ENCODE measurements at regions not wholly inside any gene's neighbourhood (a gene's known extent, or its start where the extent isn't known, plus 50 kb on each side); places are given as distances from the start of the nearest gene placed in this dataset.

DNA sequence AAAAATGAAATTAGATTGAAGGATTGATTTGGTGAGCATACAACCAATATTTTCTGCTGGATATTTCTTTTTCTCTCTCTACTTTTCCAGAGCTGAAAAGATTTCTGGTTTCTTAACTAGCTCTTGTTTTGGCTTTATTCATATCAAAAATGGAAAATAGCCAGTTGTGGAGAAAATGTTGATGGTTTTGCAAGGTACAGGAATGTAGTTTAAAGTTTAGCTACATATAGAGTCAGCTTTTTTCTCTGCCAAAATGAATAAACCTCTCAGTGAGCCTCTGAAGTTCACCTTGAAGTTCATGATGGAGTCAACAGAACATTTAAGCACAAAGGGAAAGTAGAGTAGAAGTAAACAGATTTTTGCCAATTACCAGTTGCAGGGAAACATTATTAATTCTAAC lies 720.5 kb upstream of the ALCAM start:
- Histone ChIP-seq H3K27ac (ENCODE audit: low read length) (no peak overlapping the region), H3K4me3 (ENCODE audit: low read length in 2 of 2) (no peak overlapping the region), H3K36me3 (ENCODE audit: control insufficient read depth in 2 of 2, insufficient read depth in 2 of 2, low read length in 2 of 2) (no peaks in the 10 kb centered on the region), H3K9me3 (ENCODE audit: control insufficient read depth in 2 of 2, low read length in 2 of 2) (no peaks in the 10 kb centered on the region), H3K27me3 (ENCODE audit: control insufficient read depth in 1 of 2, insufficient read depth in 2 of 2, low read length in 2 of 2) (no peaks in the 10 kb centered on the region), H3K4me1 (ENCODE audit: control insufficient read depth, insufficient read depth, low read length) (no peaks in the 10 kb centered on the region), H3K9ac (ENCODE audit: low read length in 2 of 2) (no peak overlapping the region)

DNA sequence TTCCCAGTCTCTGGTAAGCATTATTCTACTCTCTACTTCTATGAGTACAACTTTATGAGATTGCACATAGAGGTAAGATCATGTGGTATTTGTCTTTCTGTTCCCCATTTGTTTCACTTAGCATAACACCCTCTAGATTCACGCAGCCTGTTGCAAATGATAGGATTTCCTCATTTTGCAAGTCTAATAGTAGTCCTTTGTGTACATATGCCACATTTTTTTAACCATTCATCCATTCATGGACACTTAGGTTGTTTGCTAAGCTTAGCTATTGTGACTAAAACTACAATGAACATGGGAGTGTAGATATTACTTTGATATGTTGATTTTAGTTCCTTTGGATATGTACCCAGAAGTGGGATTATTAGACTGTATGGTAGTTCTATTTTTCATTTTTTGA lies 717.9 kb upstream of the ALCAM start:
- Histone ChIP-seq H3K36me3 (ENCODE audit: control insufficient read depth in 2 of 2, insufficient read depth in 2 of 2, low read length in 2 of 2) (no peaks in the 10 kb centered on the region), H3K27me3 (ENCODE audit: control insufficient read depth in 1 of 2, insufficient read depth in 2 of 2, low read length in 2 of 2) (no peaks in the 10 kb centered on the region), H3K9ac (ENCODE audit: low read length in 2 of 2) (no peak overlapping the region), H3K4me1 (ENCODE audit: control insufficient read depth, insufficient read depth, low read length) (no peaks in the 10 kb centered on the region), H3K9me3 (ENCODE audit: control insufficient read depth in 2 of 2, low read length in 2 of 2) (no peaks in the 10 kb centered on the region), H3K4me3 (ENCODE audit: low read length in 2 of 2) (no peak overlapping the region), H3K27ac (ENCODE audit: low read length) (no peak overlapping the region)

DNA sequence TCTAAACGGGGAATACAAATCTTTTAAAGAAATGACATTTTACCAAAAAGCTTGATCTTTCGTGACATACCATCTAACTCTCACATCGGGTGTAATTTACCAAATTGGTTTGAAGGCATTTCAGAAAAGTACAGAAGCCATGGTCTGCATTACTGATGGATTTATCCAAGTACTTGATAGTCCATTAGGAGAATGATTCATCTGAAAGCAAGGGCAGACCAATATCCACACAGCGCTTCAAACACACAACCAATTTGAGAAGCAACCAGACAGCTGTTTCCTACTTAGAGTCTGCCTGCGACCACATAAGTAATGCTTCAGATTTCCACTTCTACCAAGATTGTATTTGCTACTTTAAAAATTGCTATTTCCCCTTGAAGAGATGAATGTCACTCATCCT lies 697.6 kb upstream of the ALCAM start:
- H3K9me3 ChIP-seq (ENCODE audit: control insufficient read depth in 2 of 2, low read length in 2 of 2): no peaks in the 10 kb centered on the region
- H3K4me1 ChIP-seq (ENCODE audit: control insufficient read depth, insufficient read depth, low read length): no peaks in the 10 kb centered on the region
- H3K27ac ChIP-seq (ENCODE audit: low read length): no peak overlapping the region
- no peak overlapping the region for H3K4me3 ChIP-seq (ENCODE audit: low read length in 2 of 2)
- no peaks in the 10 kb centered on the region for H3K36me3 ChIP-seq (ENCODE audit: control insufficient read depth in 2 of 2, insufficient read depth in 2 of 2, low read length in 2 of 2)
- no peaks in the 10 kb centered on the region for H3K27me3 ChIP-seq (ENCODE audit: control insufficient read depth in 1 of 2, insufficient read depth in 2 of 2, low read length in 2 of 2)
- no peak overlapping the region for H3K9ac ChIP-seq (ENCODE audit: low read length in 2 of 2)

DNA sequence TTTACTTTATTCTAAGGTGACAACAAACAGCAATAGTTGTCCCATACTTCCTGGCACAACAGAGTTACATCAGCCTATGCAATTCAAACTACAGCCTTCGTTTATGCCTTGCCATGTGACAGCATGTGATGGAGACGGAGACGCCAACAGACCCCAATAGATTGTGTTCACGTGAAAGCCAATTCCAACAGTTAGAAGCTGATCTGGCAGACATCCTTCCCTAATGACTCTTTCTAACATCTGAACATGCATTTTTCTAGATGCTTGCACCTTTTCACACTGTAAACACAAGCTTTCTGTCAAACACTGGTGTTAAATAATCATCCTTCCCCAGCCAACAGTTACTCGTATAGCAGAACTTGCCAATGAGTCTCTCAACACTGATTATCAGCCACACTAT lies 694.4 kb upstream of the ALCAM start:
- Histone ChIP-seq H3K9me3 (ENCODE audit: control insufficient read depth in 2 of 2, low read length in 2 of 2) (no peaks in the 10 kb centered on the region), H3K9ac (ENCODE audit: low read length in 2 of 2) (no peak overlapping the region)

DNA sequence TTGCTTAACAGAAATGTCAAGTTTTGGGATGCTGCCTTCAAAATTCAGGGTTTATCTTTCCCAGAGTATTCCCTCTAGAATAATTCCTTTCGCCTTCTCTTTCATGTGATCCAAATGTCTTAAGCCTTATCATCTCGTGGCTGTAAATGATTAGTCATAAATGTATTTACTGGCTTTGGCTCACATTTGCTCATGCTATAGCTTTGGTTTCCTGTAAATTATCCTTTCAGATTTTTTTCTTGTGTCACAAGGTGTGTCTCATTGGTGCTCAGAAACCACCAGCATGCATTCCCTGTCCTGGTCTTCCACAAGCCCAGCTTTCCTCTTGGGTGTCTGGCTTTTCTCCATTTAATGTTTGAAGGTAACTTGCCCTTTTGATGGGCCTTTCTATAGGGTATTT lies 692.7 kb upstream of the ALCAM start:
- no peak overlapping the region for H3K4me3 ChIP-seq (ENCODE audit: low read length in 2 of 2)
- H3K4me1 ChIP-seq (ENCODE audit: control insufficient read depth, insufficient read depth, low read length): no peaks in the 10 kb centered on the region
- H3K9ac ChIP-seq (ENCODE audit: low read length in 2 of 2): no peak overlapping the region
- H3K36me3 ChIP-seq (ENCODE audit: control insufficient read depth in 2 of 2, insufficient read depth in 2 of 2, low read length in 2 of 2): no peaks in the 10 kb centered on the region
- no peaks in the 10 kb centered on the region for H3K27me3 ChIP-seq (ENCODE audit: control insufficient read depth in 1 of 2, insufficient read depth in 2 of 2, low read length in 2 of 2)
- no peak overlapping the region for H3K27ac ChIP-seq (ENCODE audit: low read length)
- no peaks in the 10 kb centered on the region for H3K9me3 ChIP-seq (ENCODE audit: control insufficient read depth in 2 of 2, low read length in 2 of 2)

More for the DNA sequence above, 694.4 kb upstream of the ALCAM start:
- no peaks in the 10 kb centered on the region for H3K36me3 ChIP-seq (ENCODE audit: control insufficient read depth in 2 of 2, insufficient read depth in 2 of 2, low read length in 2 of 2)
- H3K27me3 ChIP-seq (ENCODE audit: control insufficient read depth in 1 of 2, insufficient read depth in 2 of 2, low read length in 2 of 2): no peaks in the 10 kb centered on the region
- no peak overlapping the region for H3K4me3 ChIP-seq (ENCODE audit: low read length in 2 of 2)
- no peak overlapping the region for H3K27ac ChIP-seq (ENCODE audit: low read length)
- H3K4me1 ChIP-seq (ENCODE audit: control insufficient read depth, insufficient read depth, low read length): no peaks in the 10 kb centered on the region

DNA sequence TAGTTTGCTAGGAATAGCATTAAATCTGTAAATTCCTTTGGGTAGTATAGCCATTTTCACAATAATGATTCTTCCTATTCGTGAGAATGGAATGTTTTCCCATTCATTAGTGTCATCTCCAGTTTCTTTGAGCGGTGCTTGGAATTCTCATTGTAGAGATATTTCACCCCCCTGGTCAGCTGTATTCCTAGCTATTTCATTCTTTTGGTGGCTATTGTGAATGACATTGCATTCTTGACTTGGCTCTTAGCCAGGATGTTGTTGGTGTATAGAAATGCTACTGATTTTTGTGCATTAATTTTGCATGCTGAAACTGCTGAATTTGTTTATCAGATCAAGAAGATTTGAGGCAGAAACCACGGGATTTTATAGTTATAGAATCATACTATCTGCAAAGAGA lies 690.5 kb upstream of the ALCAM start:
- H3K4me1 ChIP-seq (ENCODE audit: control insufficient read depth, insufficient read depth, low read length): no peaks in the 10 kb centered on the region
- H3K9ac ChIP-seq (ENCODE audit: low read length in 2 of 2): no peak overlapping the region
- no peak overlapping the region for H3K27ac ChIP-seq (ENCODE audit: low read length)
- no peaks in the 10 kb centered on the region for H3K36me3 ChIP-seq (ENCODE audit: control insufficient read depth in 2 of 2, insufficient read depth in 2 of 2, low read length in 2 of 2)
- H3K9me3 ChIP-seq (ENCODE audit: control insufficient read depth in 2 of 2, low read length in 2 of 2): no peaks in the 10 kb centered on the region
- no peaks in the 10 kb centered on the region for H3K27me3 ChIP-seq (ENCODE audit: control insufficient read depth in 1 of 2, insufficient read depth in 2 of 2, low read length in 2 of 2)
- no peak overlapping the region for H3K4me3 ChIP-seq (ENCODE audit: low read length in 2 of 2)

DNA sequence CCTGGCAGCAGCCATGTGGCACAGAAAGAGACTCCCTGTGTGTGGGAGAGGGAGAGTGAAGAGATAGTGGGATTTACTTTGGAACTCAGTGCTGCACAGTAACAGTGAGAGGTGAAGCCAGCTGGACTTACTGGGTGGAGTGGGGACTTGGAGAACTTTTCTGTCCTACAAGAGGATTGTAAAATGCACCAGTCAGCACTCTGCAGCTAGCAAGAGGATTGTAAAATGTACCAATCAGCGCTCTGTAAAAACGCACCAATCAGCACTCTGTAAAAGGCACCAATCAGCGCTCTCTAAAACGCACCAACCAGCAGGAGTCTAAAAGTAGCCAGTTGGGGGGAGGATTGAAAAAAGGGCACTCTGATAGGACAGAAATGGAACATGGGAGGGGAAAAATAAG lies 688.8 kb upstream of the ALCAM start:
- no peak overlapping the region for H3K4me3 ChIP-seq (ENCODE audit: low read length in 2 of 2)
- no peak overlapping the region for H3K27ac ChIP-seq (ENCODE audit: low read length)
- H3K9me3 ChIP-seq (ENCODE audit: control insufficient read depth in 2 of 2, low read length in 2 of 2): no peaks in the 10 kb centered on the region
- no peaks in the 10 kb centered on the region for H3K4me1 ChIP-seq (ENCODE audit: control insufficient read depth, insufficient read depth, low read length)
- no peaks in the 10 kb centered on the region for H3K27me3 ChIP-seq (ENCODE audit: control insufficient read depth in 1 of 2, insufficient read depth in 2 of 2, low read length in 2 of 2)
- H3K36me3 ChIP-seq (ENCODE audit: control insufficient read depth in 2 of 2, insufficient read depth in 2 of 2, low read length in 2 of 2): no peaks in the 10 kb centered on the region
- H3K9ac ChIP-seq (ENCODE audit: low read length in 2 of 2): no peak overlapping the region

DNA sequence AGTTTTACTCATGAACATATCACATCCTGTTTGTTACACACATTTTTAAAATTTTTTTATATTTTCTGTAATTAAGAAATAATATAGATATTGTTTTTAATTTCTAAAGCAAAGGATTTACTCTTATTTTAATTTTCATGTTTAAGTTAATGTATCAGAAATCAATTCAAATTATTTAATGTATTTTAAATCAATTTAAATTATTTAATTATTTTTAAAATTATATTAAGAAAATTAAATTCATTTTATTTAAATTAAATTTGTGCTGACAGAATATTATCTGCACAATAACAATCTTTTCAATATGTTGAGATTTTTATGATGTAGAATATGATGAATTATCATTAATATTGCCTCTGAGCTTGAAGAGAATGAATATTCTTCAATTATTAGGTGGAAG lies 681.2 kb upstream of the ALCAM start:
- H3K4me1 ChIP-seq (ENCODE audit: control insufficient read depth, insufficient read depth, low read length): no peaks in the 10 kb centered on the region
- no peak overlapping the region for H3K9ac ChIP-seq (ENCODE audit: low read length in 2 of 2)
- H3K9me3 ChIP-seq (ENCODE audit: control insufficient read depth in 2 of 2, low read length in 2 of 2): no peaks in the 10 kb centered on the region
- H3K27me3 ChIP-seq (ENCODE audit: control insufficient read depth in 1 of 2, insufficient read depth in 2 of 2, low read length in 2 of 2): no peaks in the 10 kb centered on the region
- H3K4me3 ChIP-seq (ENCODE audit: low read length in 2 of 2): no peak overlapping the region
- no peak overlapping the region for H3K27ac ChIP-seq (ENCODE audit: low read length)
- no peaks in the 10 kb centered on the region for H3K36me3 ChIP-seq (ENCODE audit: control insufficient read depth in 2 of 2, insufficient read depth in 2 of 2, low read length in 2 of 2)

DNA sequence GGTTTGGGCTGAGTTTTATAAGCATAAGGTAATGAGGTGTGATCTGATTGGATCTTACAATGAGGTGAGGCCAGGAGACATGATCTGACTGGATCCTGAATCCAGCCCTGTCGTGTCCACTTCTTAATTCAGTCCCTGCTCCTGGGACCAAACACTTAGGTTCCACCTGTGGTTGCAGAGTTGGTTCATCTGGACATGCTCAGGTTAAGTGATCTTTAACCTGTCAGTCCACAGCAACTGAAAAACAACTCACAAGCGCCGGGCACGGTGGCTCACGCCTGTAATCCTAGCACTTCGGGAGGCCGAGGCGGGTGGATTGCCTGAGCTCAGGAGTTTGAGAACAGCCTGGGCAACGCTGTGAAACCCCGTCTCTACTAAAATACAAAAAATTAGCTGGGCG lies 679.3 kb upstream of the ALCAM start:
- no peaks in the 10 kb centered on the region for H3K36me3 ChIP-seq (ENCODE audit: control insufficient read depth in 2 of 2, insufficient read depth in 2 of 2, low read length in 2 of 2)
- H3K4me3 ChIP-seq (ENCODE audit: low read length in 2 of 2): no peak overlapping the region
- H3K4me1 ChIP-seq (ENCODE audit: control insufficient read depth, insufficient read depth, low read length): no peaks in the 10 kb centered on the region
- H3K9me3 ChIP-seq (ENCODE audit: control insufficient read depth in 2 of 2, low read length in 2 of 2): no peaks in the 10 kb centered on the region
- H3K27ac ChIP-seq (ENCODE audit: low read length): no peak overlapping the region
- H3K9ac ChIP-seq (ENCODE audit: low read length in 2 of 2): no peak overlapping the region
- H3K27me3 ChIP-seq (ENCODE audit: control insufficient read depth in 1 of 2, insufficient read depth in 2 of 2, low read length in 2 of 2): no peaks in the 10 kb centered on the region

DNA sequence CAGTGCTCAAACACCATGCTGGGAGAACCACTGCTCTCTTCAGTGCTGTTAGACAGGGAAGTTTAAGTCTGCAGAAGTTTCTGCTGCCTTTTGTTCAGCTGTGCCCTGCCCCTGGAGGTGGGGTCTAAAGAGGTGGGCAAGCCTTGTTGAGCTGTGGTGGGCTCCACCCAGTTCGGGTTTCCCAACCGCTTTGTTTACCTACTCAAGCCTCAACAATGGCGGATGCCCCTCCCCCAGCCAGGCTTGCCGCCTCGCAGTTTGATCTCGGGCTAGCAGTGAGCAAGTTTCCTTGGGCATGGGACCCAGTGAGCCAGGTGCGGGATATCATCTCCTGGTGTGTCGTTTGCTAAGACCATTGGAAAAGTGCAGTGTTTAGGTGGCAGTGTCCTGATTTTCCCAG lies 670.2 kb upstream of the ALCAM start:
- Histone ChIP-seq H3K27ac (ENCODE audit: low read length) (no peak overlapping the region), H3K4me3 (ENCODE audit: low read length in 2 of 2) (no peak overlapping the region), H3K9me3 (ENCODE audit: control insufficient read depth in 2 of 2, low read length in 2 of 2) (no peaks in the 10 kb centered on the region), H3K27me3 (ENCODE audit: control insufficient read depth in 1 of 2, insufficient read depth in 2 of 2, low read length in 2 of 2) (no peaks in the 10 kb centered on the region), H3K36me3 (ENCODE audit: control insufficient read depth in 2 of 2, insufficient read depth in 2 of 2, low read length in 2 of 2) (no peaks in the 10 kb centered on the region), H3K9ac (ENCODE audit: low read length in 2 of 2) (no peak overlapping the region), H3K4me1 (ENCODE audit: control insufficient read depth, insufficient read depth, low read length) (no peaks in the 10 kb centered on the region)

DNA sequence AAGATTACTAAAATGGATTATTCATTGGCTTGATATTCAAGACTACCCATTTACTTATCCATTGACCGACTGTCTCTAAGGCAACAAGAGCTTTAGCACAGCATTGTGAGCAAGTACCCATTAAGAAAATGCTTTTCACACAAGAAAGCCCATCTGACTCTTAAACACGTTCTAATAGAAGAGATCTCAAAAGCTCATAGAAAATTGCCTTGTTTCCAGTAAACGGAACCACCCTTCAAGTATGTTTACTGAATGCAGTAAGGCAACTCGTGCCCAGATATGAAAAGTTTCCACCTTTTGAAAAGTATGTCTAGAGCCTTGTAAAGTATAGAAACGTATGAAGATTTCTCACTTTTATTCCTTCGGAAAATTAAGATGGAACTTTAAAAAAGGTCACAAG lies 655.3 kb upstream of the ALCAM start:
- no peaks in the 10 kb centered on the region for H3K27me3 ChIP-seq (ENCODE audit: control insufficient read depth in 1 of 2, insufficient read depth in 2 of 2, low read length in 2 of 2)
- H3K4me1 ChIP-seq (ENCODE audit: control insufficient read depth, insufficient read depth, low read length): no peaks in the 10 kb centered on the region
- H3K4me3 ChIP-seq (ENCODE audit: low read length in 2 of 2): no peak overlapping the region
- H3K27ac ChIP-seq (ENCODE audit: low read length): no peak overlapping the region
- no peaks in the 10 kb centered on the region for H3K9me3 ChIP-seq (ENCODE audit: control insufficient read depth in 2 of 2, low read length in 2 of 2)
- no peak overlapping the region for H3K9ac ChIP-seq (ENCODE audit: low read length in 2 of 2)
- H3K36me3 ChIP-seq (ENCODE audit: control insufficient read depth in 2 of 2, insufficient read depth in 2 of 2, low read length in 2 of 2): no peaks in the 10 kb centered on the region

DNA sequence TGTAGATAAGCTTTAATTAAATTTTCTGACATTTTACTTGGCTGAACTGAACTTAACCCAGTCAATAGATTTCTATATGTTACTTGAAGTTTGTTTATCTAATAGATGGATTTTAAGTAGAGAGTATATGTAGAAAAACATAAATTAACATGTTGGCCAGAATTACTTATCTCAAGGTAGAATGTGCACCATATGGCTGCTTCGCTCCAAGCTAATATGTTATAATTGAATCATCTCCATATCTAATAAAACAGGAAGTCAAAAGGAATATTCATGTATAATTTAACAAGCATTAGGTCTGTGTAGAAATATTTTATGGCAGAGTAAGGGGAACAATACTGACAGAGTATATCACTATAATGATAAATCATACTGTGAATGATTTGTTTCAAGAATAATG lies 650.7 kb upstream of the ALCAM start:
- H3K4me3 ChIP-seq (ENCODE audit: low read length in 2 of 2): no peak overlapping the region
- no peaks in the 10 kb centered on the region for H3K36me3 ChIP-seq (ENCODE audit: control insufficient read depth in 2 of 2, insufficient read depth in 2 of 2, low read length in 2 of 2)
- no peak overlapping the region for H3K9ac ChIP-seq (ENCODE audit: low read length in 2 of 2)
- H3K9me3 ChIP-seq (ENCODE audit: control insufficient read depth in 2 of 2, low read length in 2 of 2): no peaks in the 10 kb centered on the region
- no peaks in the 10 kb centered on the region for H3K27me3 ChIP-seq (ENCODE audit: control insufficient read depth in 1 of 2, insufficient read depth in 2 of 2, low read length in 2 of 2)
- H3K27ac ChIP-seq (ENCODE audit: low read length): no peak overlapping the region
- H3K4me1 ChIP-seq (ENCODE audit: control insufficient read depth, insufficient read depth, low read length): no peaks in the 10 kb centered on the region
